Midbrain (tissue), 1 donor: ENCODE measurements at regions not wholly inside any gene's neighbourhood (a gene's known extent, or its start where the extent isn't known, plus 50 kb on each side); places are given as distances from the start of the nearest gene placed in this dataset.
"Not testable (repeated sequence)": the region's sequence is repeated elsewhere in the genome, so short reads cannot be mapped to it uniquely, and the experiment has no call there.

Experiments
- DNase-seq: peaks from one replicate; lab custom pipeline; 2025; lab: John Stamatoyannopoulos, UW

DNA sequence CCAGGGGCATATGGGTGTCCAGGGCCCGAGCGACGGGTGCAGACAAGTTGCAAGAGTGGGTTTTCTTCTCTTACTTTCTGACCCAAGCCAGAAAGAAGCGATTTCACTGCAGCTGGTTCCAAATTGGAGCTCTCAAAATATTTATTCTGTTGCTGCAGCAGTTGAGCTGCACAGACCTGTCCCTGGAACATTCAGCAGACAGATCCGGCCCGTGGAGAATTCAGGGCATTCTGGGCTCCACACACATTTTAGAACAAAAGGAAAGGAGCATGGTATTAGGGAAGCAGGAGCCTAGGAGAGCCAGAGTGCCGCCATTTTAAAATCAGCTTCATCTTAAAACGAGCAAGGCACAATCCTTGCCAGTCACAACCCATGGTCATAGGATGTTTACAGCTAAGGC lies 135.3 kb upstream of the TPM1 start:
- no peak for DNase-seq

DNA sequence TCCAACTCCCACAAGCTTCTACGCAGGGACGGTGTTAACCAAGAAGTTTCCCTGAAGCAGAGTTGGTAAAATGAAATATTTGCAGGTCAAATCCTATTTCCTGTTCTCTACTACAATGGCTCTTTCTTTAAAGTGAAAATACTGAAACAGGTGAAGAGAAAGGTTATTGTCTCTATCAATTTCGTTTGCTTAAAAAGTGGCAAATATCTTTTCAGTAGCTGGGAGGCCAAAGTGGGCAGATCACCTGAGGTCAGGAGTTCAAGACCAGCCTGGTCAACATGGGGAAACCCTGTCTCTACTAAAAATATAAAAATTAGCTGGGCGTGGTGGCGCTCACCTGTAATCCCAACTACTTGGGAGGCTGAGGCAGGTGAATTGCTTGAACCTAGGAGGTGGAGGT lies 134.2 kb upstream of the TPM1 start:
- DNase-seq: not testable (repeated sequence)

GRCh38 chr15:62909257-62909656 lies 133.3 kb upstream of the TPM1 start:
- DNase-seq: no peak

DNA sequence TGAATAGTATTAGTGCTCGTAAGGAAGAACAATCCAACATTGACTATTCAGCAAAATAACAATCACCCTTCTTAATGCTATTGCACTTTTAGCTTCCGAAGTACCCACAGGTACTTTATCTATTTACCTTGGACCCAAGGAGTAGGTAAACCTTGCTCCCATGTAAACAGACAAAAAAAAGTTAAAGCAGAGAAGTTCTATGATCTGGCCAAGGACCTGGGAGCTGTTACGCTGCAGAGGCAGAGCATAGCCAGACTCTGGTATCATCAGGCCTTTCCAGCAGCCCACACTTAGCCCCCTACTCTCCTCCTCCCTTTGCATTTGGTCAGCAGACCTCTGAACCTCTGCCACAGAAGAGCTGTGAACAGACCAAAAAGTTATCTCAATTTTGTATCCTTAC lies 130.3 kb upstream of the TPM1 start:
- no peak for DNase-seq

DNA sequence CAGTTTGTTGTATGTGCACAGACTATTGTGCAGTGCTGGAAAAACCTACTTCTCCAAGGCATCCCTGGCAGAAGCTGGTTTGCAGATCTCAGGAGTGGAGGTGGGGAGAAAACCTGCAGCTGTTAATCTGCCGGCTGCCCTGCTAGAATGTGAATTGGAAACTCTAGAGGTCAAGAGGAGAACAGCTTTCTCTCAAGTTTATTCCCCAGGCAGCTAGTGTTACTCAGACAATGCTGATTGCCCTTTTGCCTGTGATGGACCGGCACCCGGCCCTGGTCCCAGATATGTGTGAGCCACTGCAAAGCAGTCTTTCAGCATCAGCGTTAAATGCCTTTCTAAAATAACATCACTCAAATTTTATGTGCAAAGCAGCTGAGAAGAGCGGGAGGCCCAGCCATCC lies 129.7 kb upstream of the TPM1 start:
- no peak for DNase-seq

DNA sequence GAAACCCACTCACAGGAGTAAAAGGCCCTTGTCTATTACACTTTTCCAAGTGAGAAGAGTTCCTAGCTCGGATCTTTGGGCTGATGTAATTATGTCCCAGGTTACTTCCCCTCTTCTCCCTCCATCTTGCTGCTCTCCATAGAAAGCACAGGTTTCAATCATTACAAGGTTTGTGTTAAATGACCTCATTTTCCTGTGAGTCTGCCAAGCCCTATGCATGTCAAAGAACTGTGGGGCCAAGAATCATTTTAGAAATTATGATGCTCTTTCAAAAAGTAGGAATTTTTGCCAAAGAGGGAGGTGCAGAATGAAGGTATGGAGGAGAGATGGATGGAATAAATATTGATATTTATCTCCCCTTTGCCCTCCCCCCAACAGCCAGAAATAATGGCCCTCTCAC lies 129.3 kb upstream of the TPM1 start:
- DNase-seq: no peak

DNA sequence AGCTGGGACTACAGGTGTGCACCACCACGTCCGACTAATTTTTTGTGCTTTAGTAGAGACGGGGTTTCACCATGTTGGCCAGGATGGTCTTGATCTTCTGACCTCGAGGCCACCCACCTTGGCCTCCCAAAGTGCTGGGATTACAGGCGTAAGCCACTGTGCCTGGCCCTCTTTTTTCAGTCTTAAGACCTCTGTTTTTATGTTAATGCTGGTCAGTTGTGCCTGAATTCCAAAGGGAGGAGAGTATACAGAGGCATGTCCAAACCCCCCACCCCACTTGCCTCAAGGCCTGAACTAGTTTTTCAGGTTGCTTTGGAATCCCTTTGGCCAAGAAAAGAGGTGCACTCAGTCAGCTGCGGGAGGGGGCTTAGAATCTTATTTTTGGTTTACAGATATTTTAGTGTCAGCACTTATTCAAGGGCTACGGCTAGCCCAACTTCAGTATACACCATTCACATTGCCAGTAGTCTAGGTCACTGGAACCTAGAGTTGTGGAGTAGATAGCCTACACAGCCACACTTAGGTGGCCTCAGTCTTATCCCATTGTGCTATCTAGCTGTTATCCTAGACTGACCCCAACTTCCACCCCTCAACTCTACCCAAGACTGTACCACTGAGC lies 128.0 kb upstream of the TPM1 start:
- no peak for DNase-seq

GRCh38 chr15:62920682-62921502 lies 121.7 kb upstream of the TPM1 start:
- no peak for DNase-seq

GRCh38 chr15:62922514-62922913 lies 120.0 kb upstream of the TPM1 start:
- DNase-seq: no peak

GRCh38 chr15:62925875-62926274 lies 116.7 kb upstream of the TPM1 start:
- DNase-seq: no peak

GRCh38 chr15:62927196-62927595 lies 115.4 kb upstream of the TPM1 start:
- DNase-seq: no peak

- DNase-seq: no peak
Observed at GRCh38 chr15:62927836-62928235, 114.7 kb upstream of the TPM1 start.

DNA sequence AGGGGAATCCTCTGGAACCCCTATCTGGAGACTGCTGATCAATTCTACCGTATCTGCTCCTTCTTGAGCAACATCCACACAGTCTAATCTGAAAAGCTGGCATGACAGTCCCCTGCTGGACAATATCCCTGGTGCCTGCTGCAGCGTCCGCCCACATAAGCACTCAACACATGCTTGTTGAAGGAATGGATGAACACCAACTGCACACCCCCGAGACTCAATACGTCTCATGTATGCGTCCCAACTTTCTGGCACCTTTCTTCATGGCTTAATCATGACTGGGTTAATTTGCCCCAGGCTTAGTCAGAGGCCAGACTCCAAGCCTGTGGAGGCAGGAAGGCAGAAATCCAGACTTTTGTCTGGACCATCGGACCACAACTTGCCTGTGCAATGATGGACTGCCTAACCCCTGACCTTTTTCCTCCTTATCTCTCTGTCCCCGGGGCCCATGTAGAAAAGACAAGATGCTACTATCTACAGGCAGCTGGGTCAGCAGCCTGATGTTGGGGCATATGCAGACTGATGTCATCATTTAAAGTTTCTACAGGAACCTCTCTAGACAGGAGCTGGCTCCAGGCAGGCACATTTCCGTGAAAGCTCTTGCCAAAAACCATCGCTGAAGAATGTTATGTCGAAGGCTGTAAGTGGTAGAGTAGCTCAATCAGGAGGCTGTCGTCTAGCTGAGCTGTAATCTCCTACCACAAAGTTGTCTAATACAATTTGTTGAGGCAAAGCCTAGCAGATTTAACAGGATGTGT lies 114.1 kb upstream of the TPM1 start:
- no peak for DNase-seq

GRCh38 chr15:62929000-62929357 lies 113.6 kb upstream of the TPM1 start:
- DNase-seq: no peak

- DNase-seq: peak; percentile 0
Observed at GRCh38 chr15:62931650-62932049, 110.9 kb upstream of the TPM1 start.

- DNase-seq: no peak
Observed at GRCh38 chr15:62932436-62932835, 110.1 kb upstream of the TPM1 start.

DNA sequence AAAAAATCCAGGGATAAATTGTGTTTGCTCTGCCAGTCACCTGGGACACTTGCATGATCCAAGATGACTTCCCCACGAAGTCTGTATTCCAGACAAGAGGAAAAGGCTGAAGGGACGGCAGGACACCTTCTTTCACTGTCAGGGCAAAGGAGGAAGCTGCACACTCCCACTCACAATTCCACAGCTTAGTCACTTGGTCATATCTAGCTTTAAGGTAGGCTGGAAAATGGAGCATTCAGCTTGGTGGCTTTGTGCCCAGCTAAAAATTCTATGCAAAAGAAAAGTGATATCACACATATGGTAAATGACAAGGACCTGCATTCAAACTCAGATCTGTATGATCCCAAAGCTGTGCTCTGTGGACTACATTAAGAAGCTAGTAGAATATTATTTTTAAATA lies 109.2 kb upstream of the TPM1 start:
- no peak for DNase-seq

- no peak for DNase-seq
Observed at GRCh38 chr15:62934236-62934971, 108.1 kb upstream of the TPM1 start.

DNA sequence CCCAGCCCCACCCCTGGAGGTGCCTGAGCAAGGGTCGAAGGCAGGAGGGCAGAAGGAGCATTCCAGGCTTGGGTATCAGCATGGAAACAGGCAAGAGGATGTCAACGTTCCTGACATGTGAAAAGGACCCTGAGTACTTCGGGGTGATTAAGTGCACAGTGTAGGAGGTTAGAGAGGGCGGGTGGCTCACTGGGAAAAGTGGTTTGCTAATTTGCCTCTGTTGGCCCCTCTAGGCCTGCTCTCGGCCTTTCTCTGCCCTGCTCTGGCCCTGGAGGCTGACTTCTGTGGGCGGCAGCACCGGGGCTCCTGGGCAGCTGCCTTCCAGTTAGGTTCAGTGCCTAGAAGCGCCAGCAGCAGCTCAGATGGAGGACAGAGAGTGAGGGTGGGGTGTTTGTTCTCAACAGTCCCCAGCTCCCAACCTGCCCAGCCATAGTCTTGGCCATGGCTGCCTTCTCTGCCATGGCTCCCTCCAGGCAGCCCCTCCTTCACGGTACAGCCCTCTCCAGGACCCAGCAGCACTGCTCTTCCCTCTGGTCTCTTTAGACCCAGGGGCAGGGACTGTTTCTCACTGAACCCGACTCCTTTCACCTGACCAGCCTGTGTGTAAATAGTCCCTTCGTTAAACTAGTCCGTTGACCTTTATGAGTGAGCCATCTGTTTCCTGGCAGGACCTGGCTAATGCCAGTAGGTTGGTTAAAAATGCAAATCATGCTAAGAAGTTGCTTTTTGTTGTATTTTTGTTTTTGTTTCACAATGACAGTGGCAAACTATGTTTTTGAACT lies 107.1 kb upstream of the TPM1 start:
- DNase-seq: no peak

GRCh38 chr15:62938825-62939224 lies 103.7 kb upstream of the TPM1 start:
- DNase-seq: no peak

DNA sequence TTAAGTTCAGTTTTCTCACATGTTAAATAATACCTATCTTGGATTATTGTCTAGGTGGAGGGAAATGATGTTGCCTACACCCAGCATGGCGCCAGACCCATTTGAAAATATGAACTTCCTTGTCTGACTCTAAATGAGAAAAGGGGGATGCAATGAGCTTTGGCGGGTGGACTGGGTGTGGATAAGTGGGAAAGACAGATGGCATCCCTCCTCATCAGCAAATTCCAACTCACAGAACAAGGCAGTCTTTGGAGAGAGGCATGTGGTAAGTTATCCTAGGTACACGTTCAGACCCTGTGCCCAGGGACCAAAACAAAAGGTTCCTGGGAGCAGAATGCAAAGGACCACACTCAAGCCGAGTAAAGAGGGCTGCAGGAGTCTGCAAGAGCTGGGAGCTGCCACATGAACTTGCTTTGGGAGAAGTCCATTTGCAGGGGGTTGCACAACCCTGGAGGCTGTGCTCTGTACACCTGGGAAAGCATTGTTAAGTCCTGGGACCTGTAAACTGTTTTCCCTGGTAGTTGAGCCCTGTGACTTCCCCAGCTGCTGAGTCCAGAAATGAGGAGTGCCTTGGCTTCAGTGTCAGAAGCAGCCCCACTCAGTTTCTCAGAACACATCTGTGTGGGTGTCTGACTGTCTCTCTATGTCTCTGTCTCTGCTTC lies 102.3 kb upstream of the TPM1 start:
- DNase-seq: no peak
